Choroid plexus epithelial cell (primary cell): ENCODE measurements at regions not wholly inside any gene's neighbourhood (a gene's known extent, or its start where the extent isn't known, plus 50 kb on each side); places are given as distances from the start of the nearest gene placed in this dataset.

Experiments
- DNase-seq: peaks from one replicate; pipeline ENCODE4 v3.0.0-alpha.2; 2010; ENCODE audit warnings: low read depth
- H3K4me3 ChIP-seq: 2 replicates; pipeline ENCODE4 v1.5.1; 2011; ENCODE audit warnings: low read depth, mild to moderate bottlenecking, control low read depth, low read length, moderate library complexity
- TF ChIP-seq, protein P1 (sequence below): conservative IDR thresholded peaks from 2 replicates; pipeline ENCODE4 v1.5.1; 2011; ENCODE audit warnings: low read depth, mild to moderate bottlenecking, control low read depth, inconsistent platforms, low read length, moderate library complexity

DNA sequence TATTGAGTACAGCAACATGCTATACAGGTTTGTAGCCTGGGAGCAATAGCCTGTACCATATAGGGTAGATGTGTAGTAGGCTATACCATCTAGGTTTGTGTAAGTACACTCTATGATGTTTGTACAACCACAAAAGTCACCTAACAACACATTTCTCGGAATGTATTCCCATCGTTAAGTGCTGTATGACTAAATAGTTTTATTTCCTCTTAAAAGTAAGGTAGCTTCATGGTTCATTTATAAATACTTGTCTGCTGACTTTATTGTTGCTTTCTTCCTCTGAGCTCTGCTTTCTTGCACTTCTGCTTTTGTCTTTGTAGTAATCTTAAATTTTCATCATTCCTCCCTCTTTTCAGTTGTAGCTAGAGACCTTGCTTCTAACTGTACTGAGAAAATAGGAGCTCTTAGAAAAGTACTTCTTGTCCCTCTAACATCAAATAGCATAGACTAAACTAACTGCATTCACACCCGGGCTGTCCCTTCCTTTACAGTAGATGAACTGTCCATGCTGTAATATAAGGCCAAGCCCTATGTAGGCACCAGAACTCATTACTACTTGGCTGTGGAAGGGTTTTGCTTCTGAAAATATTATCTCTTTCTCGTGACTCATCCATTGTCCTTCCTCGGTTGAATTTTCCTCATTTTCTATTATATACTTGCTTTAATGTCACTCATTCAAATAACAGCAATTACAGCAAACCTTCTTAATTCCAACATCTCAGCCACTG lies 55.4 kb upstream of the FAM3C start:
- no peak for DNase-seq
- TF ChIP-seq, protein P1, sequence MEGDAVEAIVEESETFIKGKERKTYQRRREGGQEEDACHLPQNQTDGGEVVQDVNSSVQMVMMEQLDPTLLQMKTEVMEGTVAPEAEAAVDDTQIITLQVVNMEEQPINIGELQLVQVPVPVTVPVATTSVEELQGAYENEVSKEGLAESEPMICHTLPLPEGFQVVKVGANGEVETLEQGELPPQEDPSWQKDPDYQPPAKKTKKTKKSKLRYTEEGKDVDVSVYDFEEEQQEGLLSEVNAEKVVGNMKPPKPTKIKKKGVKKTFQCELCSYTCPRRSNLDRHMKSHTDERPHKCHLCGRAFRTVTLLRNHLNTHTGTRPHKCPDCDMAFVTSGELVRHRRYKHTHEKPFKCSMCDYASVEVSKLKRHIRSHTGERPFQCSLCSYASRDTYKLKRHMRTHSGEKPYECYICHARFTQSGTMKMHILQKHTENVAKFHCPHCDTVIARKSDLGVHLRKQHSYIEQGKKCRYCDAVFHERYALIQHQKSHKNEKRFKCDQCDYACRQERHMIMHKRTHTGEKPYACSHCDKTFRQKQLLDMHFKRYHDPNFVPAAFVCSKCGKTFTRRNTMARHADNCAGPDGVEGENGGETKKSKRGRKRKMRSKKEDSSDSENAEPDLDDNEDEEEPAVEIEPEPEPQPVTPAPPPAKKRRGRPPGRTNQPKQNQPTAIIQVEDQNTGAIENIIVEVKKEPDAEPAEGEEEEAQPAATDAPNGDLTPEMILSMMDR, result no peak
- H3K4me3 ChIP-seq, result no peak overlapping the region

DNA sequence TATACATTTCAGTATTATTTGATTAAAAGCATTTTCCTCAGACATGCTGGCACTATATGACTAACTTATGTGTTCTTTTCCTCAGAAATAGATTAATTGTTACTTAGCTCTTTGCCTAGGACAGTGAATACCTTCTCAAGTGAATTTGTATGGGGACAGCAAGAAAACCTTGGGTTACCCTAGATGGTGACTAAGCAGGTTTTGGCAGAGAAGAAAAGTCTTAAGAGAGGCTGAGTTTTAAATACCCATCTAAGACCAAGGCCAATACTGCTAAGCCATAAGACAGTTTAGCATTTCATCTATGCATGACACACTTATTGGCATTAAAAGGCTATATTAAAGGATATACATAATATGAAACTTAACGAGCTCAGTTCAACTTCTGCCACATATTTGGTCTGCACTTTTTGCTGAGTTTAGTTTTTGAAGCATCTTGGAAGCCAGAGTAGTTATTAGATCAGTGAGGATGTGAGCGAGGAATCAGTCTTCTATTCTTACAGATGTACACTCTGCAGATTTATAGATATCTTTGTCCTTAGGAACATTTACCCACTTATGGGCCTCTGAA lies 54.6 kb upstream of the FAM3C start:
- TF ChIP-seq, protein P1, result no peak
- no peak overlapping the region for H3K4me3 ChIP-seq
- DNase-seq, result no peak

DNA sequence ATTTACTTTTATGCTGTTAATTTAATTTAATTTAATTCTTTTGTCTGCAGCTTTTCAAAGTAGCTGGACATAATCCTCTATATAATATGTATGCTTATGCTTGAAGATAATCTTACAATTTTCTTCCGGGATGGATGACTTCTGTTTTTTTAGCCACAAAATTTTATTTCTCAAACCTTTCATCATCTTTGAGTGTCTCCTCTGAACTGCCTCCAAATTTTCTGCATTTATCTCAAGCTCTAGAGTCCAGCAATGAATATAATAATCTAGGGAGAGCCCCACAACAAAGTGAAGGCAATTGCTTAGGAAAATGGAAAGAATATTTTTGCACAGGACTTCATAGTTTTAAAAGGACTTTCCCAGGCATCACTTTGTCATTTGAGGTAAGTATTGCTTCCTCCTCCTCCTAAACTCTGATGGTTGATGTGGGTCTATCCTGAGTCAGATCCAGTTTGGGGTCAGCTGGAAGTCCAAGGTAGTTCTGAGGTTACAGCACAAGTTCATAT lies 53.7 kb upstream of the FAM3C start:
- no peak for DNase-seq
- TF ChIP-seq, protein P1, result no peak
- no peak overlapping the region for H3K4me3 ChIP-seq

DNA sequence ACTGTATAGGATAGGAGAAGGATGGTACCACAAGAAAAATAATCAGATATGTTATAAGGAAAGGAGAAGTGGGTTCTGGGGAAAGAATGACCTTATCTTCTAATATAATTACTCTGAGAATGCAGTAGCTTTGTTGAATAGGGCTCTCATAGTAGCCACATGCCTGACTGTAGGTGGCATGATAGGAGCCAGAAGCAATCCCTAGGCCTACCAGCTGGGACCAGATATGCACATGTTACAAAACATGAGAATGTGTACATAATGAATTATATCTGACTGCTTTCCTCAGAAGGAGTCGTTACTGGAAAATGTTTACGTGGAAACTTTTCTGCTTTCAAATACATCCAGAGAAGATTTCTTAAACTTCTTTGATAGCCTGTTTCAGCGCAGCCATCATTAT lies 53.2 kb upstream of the FAM3C start:
- H3K4me3 ChIP-seq, result no peak overlapping the region
- TF ChIP-seq, protein P1, result peak; percentile 36
- DNase-seq, result peak; percentile 54

DNA sequence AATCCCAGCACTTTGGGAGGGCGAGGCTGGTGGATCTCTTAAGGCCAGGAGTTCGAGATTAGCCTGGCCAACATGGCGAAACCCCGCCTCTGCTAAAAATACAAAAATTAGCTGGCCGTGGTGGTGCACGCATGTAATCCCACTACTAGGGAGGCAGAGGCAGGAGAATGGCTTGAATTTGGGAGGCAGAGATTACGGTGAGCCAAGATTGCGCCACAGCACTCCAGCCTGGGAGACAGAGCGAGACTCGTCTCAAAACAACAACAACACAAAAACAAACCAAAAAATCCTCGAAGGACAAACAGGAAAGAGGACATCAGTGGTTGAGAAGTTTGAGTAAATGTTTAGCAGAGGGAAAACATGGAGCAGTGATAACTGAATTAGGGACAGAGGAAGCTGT lies 52.3 kb upstream of the FAM3C start:
- DNase-seq, result no peak
- TF ChIP-seq, protein P1, result no peak
- no peak overlapping the region for H3K4me3 ChIP-seq

DNA sequence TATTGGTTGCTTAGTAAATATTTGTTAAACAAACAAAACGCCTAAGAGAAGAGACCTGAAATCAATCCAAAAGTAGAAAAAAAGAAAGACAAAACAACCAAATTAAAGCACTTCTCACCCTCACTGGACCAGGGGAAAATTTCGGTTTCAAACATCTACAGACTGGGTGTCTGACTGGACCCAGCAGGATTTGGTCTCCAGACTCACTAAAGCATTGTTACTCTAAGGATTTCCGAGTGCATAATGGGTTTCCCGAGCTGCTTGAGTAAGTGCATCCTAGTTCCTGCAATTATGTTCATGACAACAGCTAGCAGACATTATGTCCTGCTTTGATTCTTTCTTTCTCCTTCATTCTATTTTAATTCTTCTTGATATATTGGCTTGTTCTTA lies 51.8 kb upstream of the FAM3C start:
- DNase-seq, result no peak
- H3K4me3 ChIP-seq, result no peak overlapping the region
- TF ChIP-seq, protein P1, result no peak
